Mucosa of gallbladder (tissue), 1 donor: ENCODE measurements at regions not wholly inside any gene's neighbourhood (a gene's known extent, or its start where the extent isn't known, plus 50 kb on each side); places are given as distances from the start of the nearest gene placed in this dataset.
"Not testable (repeated sequence)": the region's sequence is repeated elsewhere in the genome, so short reads cannot be mapped to it uniquely, and the experiment has no call there.

ENCODE experiments used
- DNase-seq: peaks from one replicate; pipeline ENCODE4 v3.0.0-alpha.2; 2020; ENCODE audit warnings: low spot score
- donor health status: DM: no; HTN: no; CAD: no.

DNA sequence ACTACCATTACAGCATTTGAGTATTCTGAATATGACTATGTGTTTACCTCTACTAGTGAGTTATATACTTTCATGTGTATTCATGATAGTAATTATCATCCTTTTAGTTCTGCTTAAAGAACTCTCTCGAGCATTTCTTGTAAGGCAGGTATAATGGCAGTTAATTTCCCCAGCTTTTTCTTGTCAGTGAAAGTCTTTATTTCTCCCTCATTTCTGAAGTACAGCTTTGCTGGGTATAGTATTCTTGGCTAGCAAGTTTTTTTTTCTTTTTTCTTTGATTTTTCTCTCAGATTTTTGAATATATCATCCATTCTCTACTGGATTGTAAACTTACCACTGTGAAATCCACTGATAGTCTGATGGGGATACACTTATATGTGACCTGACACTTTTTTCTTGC is 165.9 kb upstream of the ARHGAP5 start:
- DNase-seq, result no peak

DNA sequence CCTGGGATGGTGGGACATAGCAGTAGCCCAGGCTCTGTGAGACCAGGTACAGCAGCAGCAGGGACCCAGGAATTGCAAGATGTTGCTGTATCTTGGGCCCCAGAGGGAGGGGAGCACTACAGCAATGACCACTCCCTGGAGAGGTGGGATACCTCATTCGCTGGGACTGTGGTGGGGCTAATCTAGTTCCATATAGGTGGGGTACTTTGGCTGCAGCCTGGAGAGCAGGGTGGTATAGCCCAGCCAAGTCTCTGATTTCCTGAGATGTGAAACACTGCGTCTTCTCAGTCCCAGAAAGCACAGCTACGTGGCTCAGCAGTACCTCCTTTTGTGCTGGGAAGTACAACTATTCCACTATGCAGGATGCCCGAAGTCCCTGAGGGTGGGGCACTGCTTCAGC is 163.7 kb upstream of the ARHGAP5 start:
- DNase-seq, result no peak

DNA sequence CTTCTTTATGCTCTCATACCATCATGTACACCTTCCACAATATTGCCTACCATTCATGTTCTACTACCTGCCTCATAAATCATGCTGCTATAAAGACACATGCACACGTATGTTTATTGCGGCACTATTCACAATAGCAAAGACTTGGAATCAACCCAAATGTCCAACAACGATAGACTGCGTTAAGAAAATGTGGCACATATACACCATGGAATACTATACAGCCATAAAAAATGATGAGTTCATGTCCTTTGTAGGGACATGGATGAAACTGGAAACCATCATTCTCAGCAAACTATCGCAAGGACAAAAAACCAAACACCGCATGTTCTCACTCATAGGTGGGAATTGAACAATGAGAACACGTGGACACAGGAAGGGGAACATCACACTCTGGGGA is 158.8 kb upstream of the ARHGAP5 start:
- not testable (repeated sequence) for DNase-seq

DNA sequence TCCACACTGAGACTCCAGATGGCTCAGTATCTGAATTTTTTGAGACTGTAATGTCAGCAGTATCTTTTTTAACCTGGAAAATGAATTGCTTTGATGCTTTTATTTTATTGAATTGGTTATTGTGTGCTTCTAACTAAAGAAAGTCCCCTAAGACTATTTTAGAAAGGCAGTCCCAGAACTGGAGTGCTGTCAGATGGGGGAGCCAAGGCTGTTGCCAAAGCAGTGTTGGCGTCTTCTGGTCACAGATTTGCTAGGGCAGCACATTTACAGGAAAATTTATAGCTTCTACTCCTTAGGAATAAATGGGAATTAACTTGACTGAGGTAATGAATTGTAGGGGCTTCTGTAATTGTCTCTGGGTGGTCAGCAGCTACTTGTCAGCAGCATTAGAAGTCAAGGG is 157.1 kb upstream of the ARHGAP5 start:
- no peak for DNase-seq

DNA sequence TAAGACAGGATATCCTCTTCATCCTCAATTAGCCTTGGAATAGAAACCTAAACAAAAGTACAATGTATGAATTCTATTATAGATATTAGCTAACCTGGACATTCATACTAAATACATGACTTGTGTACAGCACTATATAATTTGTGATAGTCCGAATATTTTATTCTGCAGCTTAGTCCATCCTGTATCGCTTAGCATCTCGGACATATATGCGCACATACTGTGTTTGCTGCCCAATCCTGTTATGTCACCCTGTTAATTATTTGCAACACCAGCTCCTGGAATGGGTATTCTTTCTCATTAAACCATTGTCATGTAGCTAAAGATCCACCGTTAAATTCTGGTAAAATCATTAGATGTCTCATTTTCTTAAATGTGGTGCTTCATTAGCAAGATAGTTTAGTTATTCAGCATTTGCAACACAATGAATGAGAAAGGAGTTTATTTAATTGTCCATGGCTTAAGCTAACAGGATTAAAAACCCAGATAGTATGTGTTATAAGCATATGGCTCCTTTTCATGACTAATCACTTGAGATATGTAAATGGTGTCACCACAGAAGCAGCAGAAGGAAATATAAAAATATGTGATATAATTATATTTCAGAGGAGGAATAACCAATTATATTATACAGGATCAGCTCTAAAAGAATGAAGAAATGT is 156.0 kb upstream of the ARHGAP5 start:
- DNase-seq, result no peak

DNA sequence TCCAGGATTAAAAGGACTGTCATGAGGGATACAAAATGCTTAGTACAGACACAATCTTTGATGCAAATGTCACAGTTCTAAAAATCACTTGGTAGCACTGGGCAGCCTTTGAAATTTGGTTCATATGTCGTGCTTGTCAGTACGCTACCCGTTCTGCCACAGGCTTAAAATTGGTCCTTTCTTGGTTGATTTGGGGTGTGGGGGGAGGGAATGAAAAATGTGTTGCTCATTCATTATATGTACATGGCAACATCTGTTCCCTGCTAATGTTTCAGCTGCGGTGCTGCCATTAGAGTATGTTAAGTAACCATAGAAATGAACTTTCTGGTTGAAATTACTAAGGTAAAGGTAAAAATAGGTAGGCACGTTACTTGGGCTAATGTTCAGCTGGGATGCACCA is 155.4 kb upstream of the ARHGAP5 start:
- DNase-seq, result no peak

DNA sequence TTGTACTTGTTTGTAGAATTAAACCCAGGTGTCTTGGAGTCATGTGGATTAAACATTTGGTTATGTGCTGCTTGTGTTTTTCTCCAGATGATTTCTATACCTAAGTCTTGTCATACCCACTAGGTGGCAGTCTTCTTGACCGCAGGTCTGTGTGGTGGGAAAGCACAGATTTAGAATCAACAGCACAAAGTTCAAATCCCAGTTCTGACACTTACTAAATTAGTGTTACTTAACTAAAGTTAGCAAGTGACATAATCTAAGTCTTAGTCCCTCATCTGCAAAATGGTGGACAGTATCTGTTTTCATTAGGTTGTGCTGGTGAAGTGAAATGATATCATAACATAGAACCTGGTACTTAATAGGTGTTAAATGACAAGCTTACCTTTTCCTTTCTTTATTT is 151.0 kb upstream of the ARHGAP5 start:
- no peak for DNase-seq

DNA sequence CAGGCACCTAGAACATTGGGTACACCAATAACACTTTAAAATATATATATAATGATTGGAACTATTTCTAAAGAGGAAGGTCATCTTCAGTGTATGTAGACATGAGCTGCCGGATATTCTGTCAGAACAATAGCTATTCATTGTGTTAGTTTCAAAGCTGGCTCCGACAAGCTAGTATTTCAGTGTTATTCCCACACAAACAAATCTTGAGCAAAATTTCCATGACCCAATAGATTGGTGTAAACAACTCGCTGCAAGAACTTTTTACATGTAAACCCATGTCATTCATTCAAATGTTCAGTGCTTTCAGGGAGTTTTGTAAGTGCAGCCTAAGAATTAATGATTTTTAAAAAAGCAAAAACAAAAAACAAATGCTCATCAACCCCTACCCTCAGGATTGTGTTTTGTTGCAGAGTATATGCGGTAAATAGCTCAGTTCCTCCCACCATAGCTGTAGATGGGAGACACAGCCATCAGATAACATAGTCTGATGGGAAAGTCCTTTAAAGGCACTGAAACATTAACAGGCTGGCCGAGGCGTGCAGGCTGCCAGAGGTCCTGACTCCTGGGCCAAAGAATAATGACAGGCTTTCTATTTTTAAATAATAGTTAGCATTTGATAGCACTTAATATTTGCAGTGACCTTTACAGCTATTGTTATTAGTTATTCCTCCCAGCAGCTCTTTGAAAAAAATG is 150.3 kb upstream of the ARHGAP5 start:
- no peak for DNase-seq

DNA sequence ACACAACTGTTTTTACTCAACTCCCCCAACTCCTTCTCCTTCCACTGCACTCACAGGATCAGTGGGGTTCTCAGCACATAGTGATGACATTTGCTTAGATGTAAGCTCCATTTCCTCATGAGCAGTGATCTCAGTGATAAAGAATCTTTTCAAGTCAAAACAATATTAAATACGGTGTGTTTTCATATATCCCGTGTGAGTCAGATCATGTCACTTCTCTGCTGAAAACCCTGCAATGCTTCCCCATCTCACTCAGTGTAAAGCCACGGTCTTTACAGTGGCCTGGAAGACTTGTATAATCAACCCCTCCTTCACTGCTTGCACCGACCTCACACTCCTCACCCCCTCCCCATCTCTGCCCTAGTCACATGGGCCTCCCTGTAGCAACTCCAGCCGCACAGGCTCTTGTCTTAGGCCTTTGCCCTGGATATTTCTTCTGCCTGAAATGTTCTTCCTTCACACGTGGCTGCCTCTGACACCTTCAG is 149.7 kb upstream of the ARHGAP5 start:
- no peak for DNase-seq

DNA sequence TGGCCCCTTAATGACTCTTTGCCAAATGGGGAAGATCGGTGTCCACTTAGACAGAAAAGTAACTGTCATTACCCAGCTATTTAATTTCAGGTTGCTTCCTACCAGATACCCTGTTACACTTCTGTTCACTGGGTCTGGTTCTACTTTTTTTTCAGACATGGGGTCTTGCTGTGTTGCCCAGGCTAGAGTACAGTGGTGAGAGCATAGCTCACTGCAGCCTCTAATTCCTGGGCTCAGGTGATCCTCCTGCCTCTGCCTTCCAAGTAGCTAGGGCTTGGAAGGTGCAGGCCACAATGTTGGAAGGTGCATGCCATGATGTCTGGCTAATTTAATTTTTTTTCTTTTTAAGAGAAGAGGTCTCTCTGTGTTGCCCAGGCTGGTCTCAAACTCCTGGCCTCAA is 147.0 kb upstream of the ARHGAP5 start:
- DNase-seq, result no peak

DNA sequence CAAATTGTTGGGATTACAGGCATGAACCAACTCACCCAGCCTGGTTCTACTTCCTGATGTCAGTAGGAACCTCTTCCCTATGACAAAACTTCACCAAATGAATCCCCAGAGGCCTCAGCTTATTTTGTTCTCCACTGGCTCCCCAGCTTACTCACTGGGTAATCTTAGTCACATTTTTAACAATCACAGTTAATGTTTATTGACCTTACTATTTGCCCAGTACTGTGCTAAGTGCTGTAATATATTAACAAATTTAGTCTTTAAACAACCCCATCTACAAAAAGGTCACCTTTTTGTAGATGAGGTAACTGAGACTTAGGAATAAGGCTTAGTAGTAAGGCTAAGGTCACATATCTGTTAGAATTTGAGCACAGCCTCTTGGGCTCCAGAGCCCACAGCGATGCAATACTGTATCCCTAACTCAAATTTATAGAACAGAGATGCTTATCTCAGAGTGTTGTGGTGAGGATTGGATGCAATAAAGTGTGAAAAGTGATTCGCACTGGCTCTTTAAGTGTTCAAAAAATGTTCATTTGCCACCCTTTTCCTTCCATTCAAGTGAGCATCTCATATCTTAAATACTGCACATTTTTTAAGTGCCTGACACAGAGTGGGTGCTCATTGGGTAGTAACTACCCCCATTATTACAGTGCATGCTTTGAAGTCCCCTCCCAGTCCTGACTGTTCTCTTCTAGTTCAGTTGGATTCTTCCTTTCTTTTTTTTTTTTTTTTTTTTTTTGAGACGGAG is 146.4 kb upstream of the ARHGAP5 start:
- no peak for DNase-seq

DNA sequence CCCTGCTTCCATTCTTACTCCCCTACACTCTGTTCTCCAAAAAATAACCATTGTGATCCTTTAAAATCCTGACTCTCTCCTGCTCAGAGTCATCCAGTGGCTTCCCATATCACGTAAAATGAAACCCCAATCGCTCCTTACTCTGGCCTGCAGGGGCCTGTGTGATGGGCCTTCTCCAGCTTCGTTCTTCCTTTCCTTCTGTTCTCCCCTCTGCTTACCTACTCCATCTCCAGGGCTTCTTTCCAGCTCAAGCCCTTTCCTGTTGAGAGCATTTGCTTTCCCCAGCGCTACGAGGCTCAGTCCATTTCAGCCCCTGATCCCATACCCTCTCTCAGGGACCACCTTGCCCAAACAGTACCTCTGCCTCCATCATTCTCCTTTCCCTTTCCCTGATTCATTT is 144.4 kb upstream of the ARHGAP5 start:
- no peak for DNase-seq

DNA sequence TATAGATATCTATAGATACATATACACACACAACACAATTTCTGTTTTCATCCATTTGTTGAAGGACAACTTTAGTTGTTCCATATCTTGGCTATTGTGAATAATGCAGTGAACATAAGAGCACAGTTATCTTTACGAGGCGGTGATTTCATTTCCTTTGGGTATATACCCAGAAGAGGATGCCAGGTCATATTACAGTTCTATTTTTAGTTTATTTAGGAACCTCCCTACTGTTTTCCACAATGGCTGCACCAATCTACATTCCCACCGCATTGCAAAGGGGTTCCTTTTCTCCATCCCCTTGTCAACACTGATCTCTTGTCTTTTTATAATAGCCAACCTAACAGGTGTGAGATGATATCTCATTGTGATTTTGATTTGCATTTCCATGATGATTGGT is 143.4 kb upstream of the ARHGAP5 start:
- DNase-seq, result no peak

DNA sequence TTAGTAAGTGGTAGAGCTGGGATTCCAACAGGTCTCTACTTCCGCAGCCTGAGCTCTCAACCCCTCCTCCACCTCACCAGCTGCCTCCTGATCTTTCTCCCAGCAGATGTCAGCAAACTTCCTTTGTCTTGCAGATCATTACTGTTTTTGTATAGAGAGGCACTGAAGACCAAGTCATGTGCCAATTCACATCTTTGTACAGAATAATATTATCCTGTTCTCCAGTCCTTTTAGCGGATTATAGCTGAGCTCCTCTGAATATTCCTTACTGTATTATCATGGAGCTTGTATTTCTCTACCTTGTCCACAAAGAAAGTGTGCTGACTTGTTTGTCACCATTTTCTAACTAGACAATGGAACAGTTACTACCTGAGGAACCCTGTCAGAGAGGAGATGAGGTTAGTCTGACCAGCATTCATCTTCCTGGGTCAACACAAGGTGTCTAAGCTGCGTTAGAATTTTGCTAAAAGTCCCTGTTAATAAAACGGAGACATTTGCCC is 142.3 kb upstream of the ARHGAP5 start:
- peak; percentile 57 for DNase-seq

DNA sequence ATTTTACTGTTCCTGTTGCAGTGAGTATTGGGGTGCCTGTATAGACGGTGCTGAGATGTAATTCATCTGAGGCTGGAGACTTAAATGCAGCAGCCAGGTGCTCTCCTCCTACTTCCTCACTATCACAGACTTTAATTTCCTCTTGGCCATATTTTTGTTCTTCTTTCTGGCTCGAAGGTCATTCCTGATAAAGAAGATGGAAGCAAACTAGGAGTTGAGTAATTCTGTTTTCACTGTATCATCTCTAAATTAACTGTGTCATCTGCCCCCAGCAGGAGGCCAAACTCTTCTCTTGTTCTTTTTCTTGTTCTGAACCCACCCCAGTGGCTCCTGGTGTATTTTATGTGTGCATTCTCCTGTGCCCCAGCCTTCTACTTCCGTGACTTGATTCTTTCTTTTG is 141.7 kb upstream of the ARHGAP5 start:
- no peak for DNase-seq

DNA sequence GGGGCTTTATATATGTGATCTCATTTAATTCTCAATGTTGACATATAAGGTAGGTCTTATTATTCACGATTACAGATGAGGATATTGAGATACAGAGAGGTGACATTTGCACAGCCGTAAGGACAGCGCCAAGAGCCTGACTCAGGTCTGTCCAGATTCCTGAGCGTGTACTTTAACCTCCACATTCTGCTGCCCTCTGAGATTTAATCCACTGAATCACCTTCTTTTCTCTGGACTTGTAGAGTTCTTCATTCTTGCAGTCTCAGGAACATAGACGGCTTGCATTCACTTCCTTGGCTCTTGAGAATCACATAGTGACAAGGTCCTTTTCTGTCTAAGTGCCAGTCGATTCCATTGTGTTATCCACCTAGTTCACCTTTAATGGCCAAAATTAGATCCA is 141.0 kb upstream of the ARHGAP5 start:
- peak; percentile 65 for DNase-seq

DNA sequence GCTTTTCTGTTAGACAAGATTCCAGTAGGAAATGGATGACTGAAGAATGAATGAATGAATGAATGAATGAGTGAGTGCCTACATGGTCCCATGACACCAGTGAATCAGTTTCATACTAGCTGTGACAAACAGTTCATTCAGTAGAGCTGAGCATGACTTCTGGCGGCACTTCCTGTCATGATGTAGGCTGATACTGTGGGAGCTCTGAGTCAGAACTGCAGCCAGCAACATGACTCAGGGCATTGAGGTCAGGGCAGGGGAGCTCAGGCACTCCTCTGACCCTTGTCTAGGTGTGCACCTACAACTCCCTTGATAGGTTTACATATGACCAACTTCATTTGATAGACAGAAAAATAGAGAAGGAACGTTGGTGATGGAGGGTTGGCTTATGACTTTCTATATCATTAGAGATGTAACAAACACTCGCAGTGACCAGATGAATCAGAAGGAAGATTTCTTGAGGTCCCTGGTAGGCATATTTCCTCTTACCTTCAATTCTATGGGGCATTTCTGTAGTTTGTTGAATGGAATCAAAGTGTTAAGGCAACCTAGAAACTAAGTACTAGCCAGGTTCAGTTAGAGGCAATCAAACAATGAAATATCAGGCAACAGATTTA is 139.3 kb upstream of the ARHGAP5 start:
- peak; percentile 49 for DNase-seq

DNA sequence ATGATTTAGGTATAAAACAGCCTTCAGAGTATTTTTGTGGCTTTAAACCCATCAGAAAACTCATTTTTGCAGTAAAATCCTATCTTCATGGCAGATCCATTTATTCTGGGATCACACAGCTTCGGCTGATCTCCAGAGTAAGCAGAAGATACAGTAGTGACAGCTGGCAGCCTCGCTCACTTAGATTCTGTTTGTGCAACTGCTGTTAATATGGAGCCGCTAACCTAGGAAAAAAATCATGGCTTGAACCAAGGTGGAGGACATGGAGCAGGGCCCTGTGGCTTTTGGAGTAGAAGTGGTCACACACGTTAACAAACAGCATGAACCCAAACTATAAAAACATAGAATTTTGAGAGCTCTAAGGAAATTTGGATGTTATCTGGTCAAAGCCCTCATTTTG is 137.2 kb upstream of the ARHGAP5 start:
- no peak for DNase-seq

DNA sequence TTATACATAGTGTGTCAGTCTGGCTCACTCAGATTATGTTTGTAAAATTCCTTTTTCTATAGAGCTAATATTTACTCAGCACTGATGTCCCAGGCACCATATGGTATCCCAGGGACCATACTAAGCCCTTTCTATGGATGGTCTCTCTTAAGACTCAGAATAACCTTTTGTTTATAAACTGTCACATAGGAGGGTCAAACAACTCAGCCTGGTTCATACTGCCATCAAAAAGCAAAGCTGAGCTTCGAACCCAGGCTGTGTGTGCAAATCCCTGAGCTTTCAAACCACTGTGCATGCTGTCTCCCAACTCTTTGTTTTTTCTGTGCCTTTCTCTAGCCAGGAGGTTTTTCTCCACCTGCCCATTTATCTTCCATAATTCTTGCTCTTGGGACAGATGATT is 135.6 kb upstream of the ARHGAP5 start:
- DNase-seq, result no peak

DNA sequence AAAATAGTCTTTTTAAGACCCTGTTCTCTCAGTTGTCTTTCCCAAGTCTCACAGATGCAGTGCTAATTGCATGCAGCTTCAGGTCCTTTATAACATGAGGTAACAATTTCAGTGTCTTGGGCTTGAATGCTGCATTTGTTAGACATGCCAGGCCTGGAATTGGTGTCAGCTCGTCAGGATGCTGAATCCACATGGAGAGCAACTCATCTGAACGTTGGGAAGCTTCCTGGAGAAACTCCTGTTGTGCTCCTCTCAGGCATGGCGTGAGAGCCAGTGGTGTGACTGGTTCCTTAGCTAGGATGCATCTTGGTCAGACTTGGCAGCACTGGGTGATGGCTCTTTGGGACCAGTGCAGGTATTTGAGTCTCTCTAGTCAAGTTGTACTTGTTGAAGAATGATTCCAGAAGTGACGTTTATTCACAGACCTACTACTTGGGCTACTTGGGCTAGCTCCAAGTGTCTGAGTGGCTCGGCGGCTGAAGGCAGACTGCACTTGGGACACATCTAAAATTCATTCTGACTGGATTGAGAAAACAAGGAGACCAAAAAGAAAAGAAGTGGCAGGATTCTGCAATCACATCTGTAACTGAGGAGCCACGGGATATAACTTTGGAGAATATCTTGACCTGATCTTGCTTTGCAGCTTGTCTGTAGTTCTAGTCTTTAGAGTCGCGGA is 134.8 kb upstream of the ARHGAP5 start:
- no peak for DNase-seq

DNA sequence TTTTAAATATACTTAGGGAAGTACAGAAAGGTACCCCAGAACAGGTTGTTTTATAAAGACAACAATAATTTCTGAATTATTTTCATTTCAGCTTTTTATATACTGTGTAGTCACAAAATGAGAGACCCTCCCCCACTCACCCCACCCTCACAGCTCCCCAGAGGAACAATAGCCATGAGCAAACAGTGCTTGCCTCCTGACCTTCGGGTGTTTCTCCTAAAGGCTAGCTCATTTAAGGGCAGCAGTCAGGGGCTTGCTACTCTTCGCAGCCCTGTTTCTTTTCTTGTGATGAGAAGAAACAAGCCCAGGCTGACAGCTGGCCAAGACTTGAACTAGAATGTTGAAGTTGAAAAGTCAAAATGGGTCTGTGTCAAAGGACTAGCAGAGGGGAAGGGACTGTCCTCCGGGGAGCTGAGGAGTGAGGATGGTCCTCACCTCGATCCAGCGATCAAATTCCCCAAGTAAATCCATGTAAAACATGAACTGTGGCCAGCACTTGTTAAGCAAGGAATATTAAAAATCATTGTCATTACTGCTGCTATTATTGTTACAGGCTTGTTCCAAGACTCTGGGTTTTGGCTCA is 133.8 kb upstream of the ARHGAP5 start:
- no peak for DNase-seq
